MCF 10A (cell line): ENCODE measurements at regions not wholly inside any gene's neighbourhood (a gene's known extent, or its start where the extent isn't known, plus 50 kb on each side); places are given as distances from the start of the nearest gene placed in this dataset.

Source experiments
- BruUV-seq: library from RNA; stranded (reverse); fragments of 400-500 nt; replicated peaks from 2 replicates; lab custom pipeline; 2021; lab: Mats Ljungman, UMichigan
- CTCF ChIA-PET: fragments of 300-600 bp; sonication (Branson Sonifier 250); formaldehyde crosslinking; extraction: SDS; loops from one replicate; lab custom pipeline; 2021; ENCODE audit warnings: antibody characterized with exemption, inconsistent platforms; lab: Yijun Ruan, JAX
- POLR2A ChIA-PET: fragments of 300-600, 350-650 bp; sonication (Branson Sonifier 250); formaldehyde crosslinking; extraction: SDS; loops from one replicate; lab custom pipeline; 2020; ENCODE audit warnings: antibody characterized with exemption, inconsistent platforms; lab: Yijun Ruan, JAX
- DNase-seq: peaks from one replicate; pipeline ENCODE4 v3.0.0-alpha.2; 2018; ENCODE audit not compliant: unreplicated experiment
- H3K27ac Mint-ChIP-seq: one replicate; pipeline ENCODE4 v1.8.0; 2022; ENCODE audit warnings: mild to moderate bottlenecking, low read depth, mixed read lengths; ENCODE audit not compliant: unreplicated experiment
- H3K27me3 Mint-ChIP-seq: one replicate; pipeline ENCODE4 v1.8.0; 2022; ENCODE audit warnings: mixed read lengths; ENCODE audit not compliant: insufficient read depth, unreplicated experiment
- H3K36me3 Mint-ChIP-seq: one replicate; pipeline ENCODE4 v1.8.0; 2022; ENCODE audit warnings: mild to moderate bottlenecking, moderate library complexity, mixed read lengths; ENCODE audit not compliant: insufficient read depth, unreplicated experiment
- H3K4me1 Mint-ChIP-seq: one replicate; pipeline ENCODE4 v1.8.0; 2022; ENCODE audit warnings: mixed read lengths; ENCODE audit not compliant: insufficient read depth, unreplicated experiment
- H3K4me3 Mint-ChIP-seq: one replicate; pipeline ENCODE4 v1.8.0; 2022; ENCODE audit warnings: mild to moderate bottlenecking, moderate library complexity, mixed read lengths; ENCODE audit not compliant: unreplicated experiment
- H3K9me3 Mint-ChIP-seq: one replicate; pipeline ENCODE4 v1.8.0; 2022; ENCODE audit warnings: mixed read lengths; ENCODE audit not compliant: unreplicated experiment
- CTCF ChIP-seq: fragments of 200-600 bp; IDR thresholded peaks from one replicate; pipeline ENCODE4 v1.8.0; 2022; ENCODE audit warnings: antibody characterized with exemption, mild to moderate bottlenecking; ENCODE audit not compliant: unreplicated experiment
- intact Hi-C: fragments of 100-400 bp; cut with micrococcal nuclease; formaldehyde crosslinking; loops from 2 replicates; pipeline ENCODE4 v1.14.1; 2022

DNA sequence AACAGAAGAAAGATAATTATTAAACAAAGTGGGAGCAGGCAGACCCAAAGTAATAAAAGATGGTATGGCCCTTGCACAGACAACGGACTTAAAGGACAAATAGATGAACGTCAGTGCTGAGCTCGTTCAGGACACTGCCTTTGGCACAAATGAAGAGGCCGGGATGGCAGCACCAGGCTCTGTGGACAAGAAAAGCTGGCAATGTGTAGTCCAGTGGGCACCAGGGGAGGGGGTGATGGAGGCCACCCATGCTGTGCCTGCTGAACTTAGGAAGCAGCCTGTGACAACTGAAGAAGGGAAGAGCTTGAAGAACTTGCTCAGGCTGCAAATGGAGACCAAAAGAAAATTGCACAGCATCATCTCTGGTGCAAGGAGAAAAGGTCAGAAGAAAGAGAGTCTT, 131.0 kb downstream of the ANKRD60 start:
- no TSS peak for BruUV-seq
- Mint-ChIP-seq H3K27ac (no peak overlapping the region), H3K4me3 (no peak overlapping the region), H3K4me1 (peaks cover 6% of the 10 kb centered on the region), H3K9me3 (no peaks in the 10 kb centered on the region), H3K27me3 (no peaks in the 10 kb centered on the region), H3K36me3 (no peaks in the 10 kb centered on the region)
- POLR2A ChIA-PET, result interaction anchor here (1.1 kb wide), 1 partner anchor 91 kb away, joined by 3 read pairs; no protein-coding TSS in a partner anchor
- DNase-seq, result no peak
- CTCF ChIA-PET, result interaction anchor here (0.6 to 5.6 kb wide), 7 partner anchors 10 to 1655 kb away, joined by 3 to 58 read pairs (median 4); partner anchors contain the start of gene ZBP1
- intact Hi-C loops, result no loop called here
- TF ChIP-seq CTCF, result no peak

DNA sequence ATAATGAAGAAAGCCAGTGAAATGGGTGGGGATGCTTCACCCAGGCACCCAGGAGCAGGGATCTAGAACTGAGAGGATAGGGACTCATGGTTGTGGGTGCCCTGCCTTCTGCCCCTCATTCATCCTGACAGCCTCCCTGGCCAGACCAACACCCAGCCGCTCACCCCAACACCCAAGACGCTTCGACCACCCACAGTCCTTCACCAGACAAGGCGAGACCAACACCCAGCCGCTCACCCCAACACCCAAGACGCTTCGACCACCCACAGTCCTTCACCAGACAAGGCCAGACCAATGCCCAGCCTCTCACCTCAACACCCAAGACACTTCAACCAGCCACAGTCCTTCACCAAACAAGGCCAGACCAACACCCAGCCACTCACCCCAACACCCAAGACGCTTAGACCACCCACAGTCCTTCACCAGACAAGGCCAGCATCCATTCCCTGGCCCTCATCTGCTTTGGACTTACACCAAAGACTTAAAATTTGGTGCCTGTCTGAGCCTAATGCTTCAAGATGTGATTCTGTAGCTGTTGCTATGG, 131.5 kb downstream of the ANKRD60 start:
- Mint-ChIP-seq H3K36me3 (no peaks in the 10 kb centered on the region), H3K9me3 (no peaks in the 10 kb centered on the region), H3K27me3 (no peaks in the 10 kb centered on the region), H3K4me1 (peaks cover 2% of the 10 kb centered on the region), H3K27ac (no peak overlapping the region), H3K4me3 (no peak overlapping the region)
- POLR2A ChIA-PET, result no interaction called here
- no peak for DNase-seq
- CTCF ChIA-PET, result interaction anchor here (0.6 to 5.6 kb wide), 7 partner anchors 10 to 497 kb away, joined by 3 to 58 read pairs (median 4); partner anchors contain the start of gene ZBP1
- TF ChIP-seq CTCF, result no peak
- intact Hi-C loops, result no loop called here
- BruUV-seq, result no TSS peak

DNA sequence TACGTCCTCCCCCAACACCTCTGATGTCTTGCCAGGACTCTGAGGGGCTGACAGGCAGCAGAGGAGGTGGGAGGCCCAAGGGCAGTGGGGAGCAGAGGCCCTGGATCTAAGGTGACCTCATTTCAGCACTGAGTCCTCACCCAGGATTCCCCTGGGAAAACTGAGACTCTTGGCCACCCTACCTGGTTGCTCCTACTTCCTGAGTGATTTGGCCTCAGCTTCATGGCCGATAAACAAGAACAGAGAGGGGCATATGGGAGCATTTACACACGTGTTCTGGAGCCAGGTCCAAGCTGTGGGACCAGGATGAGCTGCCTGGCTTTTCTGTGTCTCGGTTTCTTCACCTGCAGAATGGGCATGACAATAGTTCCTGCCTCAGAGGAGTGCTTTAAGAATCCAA, 133.8 kb downstream of the ANKRD60 start:
- intact Hi-C loops, result no loop called here
- BruUV-seq, result no TSS peak
- ChIA-PET CTCF (interaction anchor here (1.2 to 5.6 kb wide), 2 partner anchors 8 to 472 kb away, joined by 4 to 58 read pairs; no protein-coding TSS in a partner anchor), POLR2A (no interaction called here)
- Mint-ChIP-seq H3K27me3 (no peaks in the 10 kb centered on the region), H3K4me3 (no peak overlapping the region), H3K4me1 (no peaks in the 10 kb centered on the region), H3K9me3 (no peaks in the 10 kb centered on the region), H3K36me3 (no peaks in the 10 kb centered on the region), H3K27ac (no peak overlapping the region)
- DNase-seq, result no peak
- no peak for TF ChIP-seq CTCF

- Mint-ChIP-seq H3K4me3 (no peak overlapping the region), H3K36me3 (no peaks in the 10 kb centered on the region), H3K27ac (no peak overlapping the region), H3K4me1 (no peaks in the 10 kb centered on the region), H3K27me3 (no peaks in the 10 kb centered on the region), H3K9me3 (no peaks in the 10 kb centered on the region)
- BruUV-seq, result no TSS peak
- no peak for TF ChIP-seq CTCF
- CTCF ChIA-PET, result interaction anchor here (0.7 to 5.6 kb wide), 3 partner anchors 7 to 471 kb away, joined by 3 to 58 read pairs (median 4); no protein-coding TSS in a partner anchor
- intact Hi-C loops, result no loop called here
- POLR2A ChIA-PET, result no interaction called here
- no peak for DNase-seq
Measured at GRCh38 chr20:58094160-58094559, 134.3 kb downstream of the ANKRD60 start.
